ENCODE measurements at regions not wholly inside any gene's neighbourhood (a gene's known extent, or its start where the extent isn't known, plus 50 kb on each side); places are given as distances from the start of the nearest gene placed in this dataset.

- TF ChIP-seq FOS (IDR thresholded peaks at IDR 0.05; ENCODE audit: low read depth, low read length) (no peak), USF2 (IDR thresholded peaks at IDR 0.05; ENCODE audit: low read depth, low read length) (no peak), CTCF (conservative IDR thresholded peaks at IDR 0.05; ENCODE audit: low read depth, low read length) (no peak), MAZ (IDR thresholded peaks at IDR 0.05; ENCODE audit: borderline replicate concordance, low read depth, low read length) (no peak), CEBPB (IDR thresholded peaks at IDR 0.05; ENCODE audit: low read depth, low read length) (no peak), BHLHE40 (IDR thresholded peaks at IDR 0.05; ENCODE audit: low read depth, low read length) (no peak), MXI1 (IDR thresholded peaks at IDR 0.05; ENCODE audit: borderline replicate concordance, low read depth, low read length) (no peak), MAFK (IDR thresholded peaks at IDR 0.05; ENCODE audit: low read depth, low read length) (no peak), CHD1 (IDR thresholded peaks at IDR 0.05; ENCODE audit: low read depth, low read length) (no peak), NFE2L2 (IDR thresholded peaks at IDR 0.05; ENCODE audit: low read depth, low read length) (no peak), ELK1 (IDR thresholded peaks at IDR 0.05; ENCODE audit: borderline replicate concordance, low read depth, low read length) (no peak), POLR2A (IDR thresholded peaks at IDR 0.05; ENCODE audit: low read depth, low read length) (no peak), SMC3 (IDR thresholded peaks at IDR 0.05; ENCODE audit: low read depth, low read length) (no peak), RCOR1 (IDR thresholded peaks at IDR 0.05; ENCODE audit: insufficient replicate concordance, low read length) (no peak), RFX5 (IDR thresholded peaks at IDR 0.05; ENCODE audit: low read depth, low read length) (no peak), RAD21 (IDR thresholded peaks at IDR 0.05; ENCODE audit: low read length) (no peak)
- Histone ChIP-seq H2AFZ (replicated peaks; ENCODE audit: low read length, poor library complexity) (no peak overlapping the region), H2BK15ac (ENCODE audit: low read depth, low read length) (no peak overlapping the region), H3K4me1 (ENCODE audit: control insufficient read depth, insufficient read depth, low read length) (no peaks in the 10 kb centered on the region), H3K9ac (ENCODE audit: low read depth, low read length) (no peak overlapping the region), H3K27ac (ENCODE audit: insufficient read depth, low read length) (no peak overlapping the region), H3K79me1 (ENCODE audit: low read depth in 1 of 2, low read length in 2 of 2) (no peaks in the 10 kb centered on the region), H3K18ac (ENCODE audit: low read depth, low read length) (no peak overlapping the region), H3K14ac (replicated peaks; ENCODE audit: low read depth, low read length) (no peak overlapping the region), H2BK20ac (ENCODE audit: low read depth, low read length) (no peak overlapping the region), H3K36me3 (ENCODE audit: control insufficient read depth, insufficient read depth, low read length) (no peaks in the 10 kb centered on the region), H4K20me1 (ENCODE audit: insufficient read depth, low read length) (no peaks in the 10 kb centered on the region), H3K4ac (ENCODE audit: low read depth, low read length) (no peak overlapping the region), H2AK9ac (replicated peaks; ENCODE audit: low read depth, low read length, poor library complexity) (no peak overlapping the region), H2AK5ac (ENCODE audit: low read depth, low read length) (no peak overlapping the region), H3K56ac (ENCODE audit: extremely low read depth, insufficient read depth, low read length) (no peak overlapping the region), H4K5ac (ENCODE audit: low read depth, low read length) (no peak overlapping the region), H2BK120ac (ENCODE audit: low read depth, low read length) (no peak overlapping the region), H3K9me1 (ENCODE audit: insufficient read depth, low read length) (no peaks in the 10 kb centered on the region), H3K9me3 (ENCODE audit: control insufficient read depth, insufficient read depth, low read length) (peaks cover 6% of the 10 kb centered on the region), H3K4me2 (ENCODE audit: low read depth, low read length) (no peak overlapping the region), H3K27me3 (ENCODE audit: control insufficient read depth, insufficient read depth, low read length) (no peaks in the 10 kb centered on the region), H4K91ac (ENCODE audit: insufficient read depth, low read depth, low read length) (no peak overlapping the region), H3K4me3 (ENCODE audit: insufficient read depth, low read depth, low read length) (no peak overlapping the region), H4K8ac (ENCODE audit: low read depth in 2 of 2, low read length in 2 of 2) (no peak overlapping the region), H2BK5ac (ENCODE audit: low read depth, low read length, poor library complexity, severe bottlenecking) (no peak overlapping the region), H3K23ac (ENCODE audit: low read depth, low read length) (no peak overlapping the region)
- ATAC-seq (ENCODE audit: low read depth) (no peak), DNase-seq (no peak)
- POLR2A ChIA-PET (ENCODE audit: unreplicated experiment): no interaction called here
- CTCF ChIA-PET: no interaction called here
- in situ Hi-C loops (cut with MboI; ENCODE audit: low sequenced_read_pairs): no loop called here
- intact Hi-C loops (cut with micrococcal nuclease): no loop called here
- no CpG with 5 or more reads among the region's 4 CpGs for WGBS, 2 experiments (ENCODE audit: extremely low coverage in 2 of 2, insufficient read length in 1 of 2)
- BruUV-seq (replicated peaks): no TSS peak
- dilution Hi-C loops (cut with HindIII; ENCODE audit: low sequenced_read_pairs, unreplicated experiment): no loop called here
These were observed 353.3 kb upstream of the SORCS1 start for GRCh38 chr10:107517811-107518210.

Measured in IMR-90 (cell line).